ENCODE measurements at regions not wholly inside any gene's neighbourhood (a gene's known extent, or its start where the extent isn't known, plus 50 kb on each side); places are given as distances from the start of the nearest gene placed in this dataset.

- H3K4me3 ChIP-seq (replicated peaks in 1 of 3; ENCODE audit: insufficient read depth in 1 of 3, low read depth in 2 of 3, low read length in 3 of 3) = no peak overlapping the region
- FAIRE-seq (no peak), DNase-seq (ENCODE audit: low spot score) (no peak), ATAC-seq (no peak)
- H4K20me1 ChIP-seq (ENCODE audit: insufficient read depth, low read length) = no peaks in the 10 kb centered on the region
- intact Hi-C loops (cut with micrococcal nuclease; ENCODE audit: unreplicated experiment) (no loop called here), in situ Hi-C loops (cut with HindIII; ENCODE audit: extremely low pct_ligation_motif_present, low pct_unique_long_range_greater_than_20kb) (loop anchor here (10.0 kb wide), 1 partner anchor 410 kb away; no protein-coding TSS in a partner anchor)
- no peak overlapping the region for H3K9ac ChIP-seq (ENCODE audit: insufficient read depth, low read depth, low read length)
- BruUV-seq (replicated peaks) = no TSS peak
- peaks cover 9% of the 10 kb centered on the region; the same call in 1 of the 2 replicates for H3K4me1 ChIP-seq (ENCODE audit: insufficient read depth, low read length)
- ChIA-PET CTCF (ENCODE audit: low intra/inter-chr PET ratio, low total read pairs) (no interaction called here), POLR2A (no interaction called here)
- no peak overlapping the region for H3K4me2 ChIP-seq (ENCODE audit: low read depth, low read length)
- no peaks in the 10 kb centered on the region for H3K36me3 ChIP-seq (replicated peaks in 1 of 2; ENCODE audit: control insufficient read depth in 1 of 2, insufficient read depth in 2 of 2, low read length in 2 of 2)
- H2AFZ ChIP-seq (ENCODE audit: low read length) = no peak overlapping the region
- TF ChIP-seq GPN1 (CRISPR knock-in tag; IDR thresholded peaks at IDR 0.05; ENCODE audit: borderline replicate concordance) = no peak
- H3K27me3 ChIP-seq (ENCODE audit: control insufficient read depth in 1 of 2, insufficient read depth in 2 of 2, low read length in 2 of 2) = no peaks in the 10 kb centered on the region
- 81% methylated on average over 4 of the region's 4 CpGs for WGBS (ENCODE audit: low lambda C conversion rate)
- no peaks in the 10 kb centered on the region for H3K79me2 ChIP-seq (ENCODE audit: insufficient read depth, low read length)
- H3K9me3 ChIP-seq (ENCODE audit: low read length) = no peaks in the 10 kb centered on the region
- H3K27ac ChIP-seq (ENCODE audit: extremely low read length, insufficient read depth, low read length) = no peak overlapping the region
Observed at GRCh38 chrX:110444996-110445395, 86.3 kb downstream of the RTL9 start.

DNA sequence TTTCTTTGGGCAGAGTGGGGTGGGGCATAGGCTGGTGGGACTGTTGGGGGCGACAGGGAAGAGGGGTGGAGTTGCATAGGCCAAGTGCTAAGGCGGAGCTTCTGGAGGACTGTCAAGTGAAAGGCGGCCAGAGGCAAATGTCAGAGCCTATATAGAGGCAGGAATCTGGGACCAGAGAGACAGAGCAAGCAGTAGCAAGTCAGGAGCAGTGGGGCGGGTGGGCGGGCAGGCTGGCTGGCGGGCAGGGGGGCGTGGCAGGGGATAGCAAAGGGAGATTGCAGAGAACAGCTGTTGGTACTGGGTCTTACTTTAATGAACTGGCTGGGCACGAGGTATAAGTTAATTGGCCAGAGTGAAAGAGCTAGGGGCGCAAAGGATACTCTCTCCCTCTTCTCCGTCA, 89.8 kb downstream of the RTL9 start:
- no peak overlapping the region for H3K4me3 ChIP-seq (replicated peaks in 1 of 3; ENCODE audit: insufficient read depth in 1 of 3, low read depth in 2 of 3, low read length in 3 of 3)
- no TSS peak for BruUV-seq (replicated peaks)
- in situ Hi-C loops (cut with HindIII; ENCODE audit: extremely low pct_ligation_motif_present, low pct_unique_long_range_greater_than_20kb) = loop anchor here (10.0 kb wide), 1 partner anchor 406 kb away; no protein-coding TSS in a partner anchor
- no peak overlapping the region for H3K4me2 ChIP-seq (ENCODE audit: low read depth, low read length)
- WGBS (ENCODE audit: low lambda C conversion rate) = 40% methylated on average over 7 of the region's 10 CpGs
- POLR2A ChIA-PET = no interaction called here
- no peak overlapping the region for H3K9ac ChIP-seq (ENCODE audit: insufficient read depth, low read depth, low read length)
- no peaks in the 10 kb centered on the region for H3K4me1 ChIP-seq (ENCODE audit: insufficient read depth, low read length)
- H3K36me3 ChIP-seq (replicated peaks in 1 of 2; ENCODE audit: control insufficient read depth in 1 of 2, insufficient read depth in 2 of 2, low read length in 2 of 2) = no peaks in the 10 kb centered on the region
- peaks cover 0 to 1% of the 10 kb centered on the region in 2 experiments; a peak in 1 of 5 replicates for H3K27me3 ChIP-seq (ENCODE audit: control insufficient read depth in 1 of 2, insufficient read depth in 2 of 2, low read length in 2 of 2)
- CTCF ChIA-PET (ENCODE audit: low intra/inter-chr PET ratio, low total read pairs) = interaction anchor here (0.9 kb wide), 1 partner anchor 217 kb away, joined by 3 read pairs; no protein-coding TSS in a partner anchor
- H4K20me1 ChIP-seq (ENCODE audit: insufficient read depth, low read length) = no peaks in the 10 kb centered on the region
- H3K27ac ChIP-seq (ENCODE audit: extremely low read length, insufficient read depth, low read length) = no peak overlapping the region
- no peak for FAIRE-seq
- no peak for DNase-seq (ENCODE audit: low spot score)
- H3K9me3 ChIP-seq (ENCODE audit: low read length) = no peaks in the 10 kb centered on the region
- intact Hi-C loops (cut with micrococcal nuclease; ENCODE audit: unreplicated experiment) = no loop called here
- H2AFZ ChIP-seq (ENCODE audit: low read length) = no peak overlapping the region
- no peaks in the 10 kb centered on the region for H3K79me2 ChIP-seq (ENCODE audit: insufficient read depth, low read length)
- ATAC-seq = no peak
- TF ChIP-seq SNAPC2 (CRISPR knock-in tag; IDR thresholded peaks at IDR 0.05) (no peak), SIX4 (CRISPR knock-in tag; IDR thresholded peaks at IDR 0.05) (no peak), ZNF792 (CRISPR knock-in tag; IDR thresholded peaks at IDR 0.05) (no peak), RARG (CRISPR knock-in tag; IDR thresholded peaks at IDR 0.05; ENCODE audit: low read depth) (no peak), CREBL2 (CRISPR knock-in tag; IDR thresholded peaks at IDR 0.05; ENCODE audit: borderline replicate concordance) (no peak), AHDC1 (CRISPR knock-in tag; IDR thresholded peaks at IDR 0.05; ENCODE audit: borderline replicate concordance) (no peak), ATF5 (CRISPR knock-in tag; IDR thresholded peaks at IDR 0.05; ENCODE audit: low read depth) (no peak), AGO2 (optimal IDR thresholded peaks at IDR 0.05; ENCODE audit: low read depth, low read length) (no peak), NAIF1 (CRISPR knock-in tag; IDR thresholded peaks at IDR 0.05; ENCODE audit: borderline replicate concordance) (no peak), NFIB (CRISPR knock-in tag; IDR thresholded peaks at IDR 0.05; ENCODE audit: borderline replicate concordance) (no peak), GATA4 (IDR thresholded peaks at IDR 0.05; ENCODE audit: borderline replicate concordance, low read depth) (no peak), KAT2B (IDR thresholded peaks at IDR 0.05; ENCODE audit: borderline replicate concordance, low read depth, low read length) (no peak), PLRG1 (conservative IDR thresholded peaks at IDR 0.05) (no peak)

Data from HepG2 (cell line).